A673 (cell line): ENCODE measurements at regions not wholly inside any gene's neighbourhood (a gene's known extent, or its start where the extent isn't known, plus 50 kb on each side); places are given as distances from the start of the nearest gene placed in this dataset.

ENCODE experiments used
- BruUV-seq: library from RNA; stranded (reverse); fragments of 400-500 nt; replicated peaks from 2 replicates; lab custom pipeline; 2021; lab: Mats Ljungman, UMichigan
- CTCF ChIA-PET: fragments of 300-600 bp; sonication (Branson Sonifier 250); formaldehyde crosslinking; loops from one replicate; lab custom pipeline; 2022; ENCODE audit warnings: antibody characterized with exemption; lab: Charles Lee
- POLR2A ChIA-PET: fragments of 300-600 bp; sonication (Branson Sonifier 250); formaldehyde crosslinking; loops from one replicate; lab custom pipeline; 2022; ENCODE audit warnings: antibody characterized with exemption; ENCODE audit not compliant: low non-redundant PET; lab: Charles Lee
- DNase-seq: peaks from one replicate; pipeline ENCODE4 v3.0.0-alpha.2; 2015; ENCODE audit warnings: low spot score
- H3K27ac ChIP-seq: fragments of 200-600 bp; sonication (generic); 2 replicates; pipeline ENCODE4 v1.5.1; 2016; ENCODE audit warnings: mixed run types, low read depth, mild to moderate bottlenecking, mixed read lengths, antibody characterized with exemption, low read length; ENCODE audit not compliant: poor library complexity, severe bottlenecking
- H3K27me3 ChIP-seq: fragments of 200-600 bp; sonication (generic); replicated peaks from 2 replicates; pipeline ENCODE4 v1.6.1; 2017; ENCODE audit warnings: mixed run types, low read depth, mild to moderate bottlenecking, mixed read lengths, antibody characterized with exemption, low read length; ENCODE audit not compliant: insufficient read depth, poor library complexity
- H3K36me3 ChIP-seq: fragments of 200-600 bp; sonication (generic); 2 replicates; pipeline ENCODE4 v1.6.1; 2016; ENCODE audit warnings: mixed run types, mild to moderate bottlenecking, mixed read lengths, antibody characterized with exemption, low read length; ENCODE audit not compliant: insufficient read depth, poor library complexity, severe bottlenecking
- H3K4me1 ChIP-seq: fragments of 200-600 bp; sonication (generic); 2 replicates; pipeline ENCODE4 v1.6.1; 2017; ENCODE audit warnings: mixed run types, mild to moderate bottlenecking, mixed read lengths, antibody characterized with exemption, low read length; ENCODE audit not compliant: insufficient read depth, poor library complexity, severe bottlenecking
- H3K4me3 ChIP-seq: fragments of 200-600 bp; sonication (generic); 2 replicates; pipeline ENCODE4 v1.5.1; 2016; ENCODE audit warnings: low read depth, mixed run types, mild to moderate bottlenecking, mixed read lengths, low read length; ENCODE audit not compliant: poor library complexity, severe bottlenecking
- H3K9me3 ChIP-seq: fragments of 200-600 bp; sonication (generic); 2 replicates; pipeline ENCODE4 v1.6.1; 2016; ENCODE audit warnings: mixed run types, low read depth, mild to moderate bottlenecking, mixed read lengths, antibody characterized with exemption, low read length; ENCODE audit not compliant: poor library complexity, severe bottlenecking
- EZH2 ChIP-seq: fragments of 200-600 bp; sonication (generic); IDR thresholded peaks from 2 replicates; pipeline ENCODE4 v1.6.1; 2017; ENCODE audit warnings: borderline replicate concordance, low read depth, mild to moderate bottlenecking, mixed read lengths, antibody characterized with exemption, low read length; ENCODE audit not compliant: poor library complexity, severe bottlenecking
- intact Hi-C: fragments of 100-400 bp; cut with micrococcal nuclease; formaldehyde crosslinking; loops from one replicate; pipeline ENCODE4 v1.10.0; 2022; ENCODE audit not compliant: unreplicated experiment
- TF ChIP-seq, protein P1 (sequence below): fragments of 300-800, 200-600 bp; sonication (generic); conservative IDR thresholded peaks from 2 replicates; pipeline ENCODE4 v1.5.1; 2017; ENCODE audit warnings: low read depth, mild to moderate bottlenecking, antibody characterized with exemption, low read length, moderate library complexity, mixed read lengths

DNA sequence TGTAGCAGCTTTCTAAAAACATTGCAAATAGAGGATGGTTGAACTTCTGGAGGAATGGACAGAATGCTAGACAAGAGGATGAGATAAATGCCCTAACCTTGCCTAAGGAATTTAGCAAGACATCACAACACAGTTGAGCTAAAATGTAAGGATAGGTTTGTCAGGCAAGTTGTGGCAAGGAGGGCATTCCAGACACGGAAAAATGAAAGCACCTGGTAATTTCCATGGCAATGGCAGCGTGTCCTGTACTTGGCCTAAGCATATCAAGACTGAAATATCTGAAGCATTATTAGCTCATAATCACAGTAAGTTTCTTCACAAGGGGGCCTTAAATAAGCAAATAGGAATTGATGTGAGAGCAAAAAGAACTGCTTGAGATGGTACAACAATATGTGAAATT, 105.1 kb upstream of the USP25 start:
- no peak overlapping the region for H3K27ac ChIP-seq
- peaks cover 4% of the 10 kb centered on the region for H3K4me1 ChIP-seq
- DNase-seq: no peak
- ChIA-PET POLR2A (no interaction called here), CTCF (no interaction called here)
- no peak overlapping the region for H3K4me3 ChIP-seq
- no peaks in the 10 kb centered on the region for H3K36me3 ChIP-seq
- no TSS peak for BruUV-seq
- H3K27me3 ChIP-seq: no peaks in the 10 kb centered on the region
- H3K9me3 ChIP-seq: no peaks in the 10 kb centered on the region
- intact Hi-C loops: no loop called here
- TF ChIP-seq, protein P1, sequence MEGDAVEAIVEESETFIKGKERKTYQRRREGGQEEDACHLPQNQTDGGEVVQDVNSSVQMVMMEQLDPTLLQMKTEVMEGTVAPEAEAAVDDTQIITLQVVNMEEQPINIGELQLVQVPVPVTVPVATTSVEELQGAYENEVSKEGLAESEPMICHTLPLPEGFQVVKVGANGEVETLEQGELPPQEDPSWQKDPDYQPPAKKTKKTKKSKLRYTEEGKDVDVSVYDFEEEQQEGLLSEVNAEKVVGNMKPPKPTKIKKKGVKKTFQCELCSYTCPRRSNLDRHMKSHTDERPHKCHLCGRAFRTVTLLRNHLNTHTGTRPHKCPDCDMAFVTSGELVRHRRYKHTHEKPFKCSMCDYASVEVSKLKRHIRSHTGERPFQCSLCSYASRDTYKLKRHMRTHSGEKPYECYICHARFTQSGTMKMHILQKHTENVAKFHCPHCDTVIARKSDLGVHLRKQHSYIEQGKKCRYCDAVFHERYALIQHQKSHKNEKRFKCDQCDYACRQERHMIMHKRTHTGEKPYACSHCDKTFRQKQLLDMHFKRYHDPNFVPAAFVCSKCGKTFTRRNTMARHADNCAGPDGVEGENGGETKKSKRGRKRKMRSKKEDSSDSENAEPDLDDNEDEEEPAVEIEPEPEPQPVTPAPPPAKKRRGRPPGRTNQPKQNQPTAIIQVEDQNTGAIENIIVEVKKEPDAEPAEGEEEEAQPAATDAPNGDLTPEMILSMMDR: no peak
- TF ChIP-seq EZH2: no peak

DNA sequence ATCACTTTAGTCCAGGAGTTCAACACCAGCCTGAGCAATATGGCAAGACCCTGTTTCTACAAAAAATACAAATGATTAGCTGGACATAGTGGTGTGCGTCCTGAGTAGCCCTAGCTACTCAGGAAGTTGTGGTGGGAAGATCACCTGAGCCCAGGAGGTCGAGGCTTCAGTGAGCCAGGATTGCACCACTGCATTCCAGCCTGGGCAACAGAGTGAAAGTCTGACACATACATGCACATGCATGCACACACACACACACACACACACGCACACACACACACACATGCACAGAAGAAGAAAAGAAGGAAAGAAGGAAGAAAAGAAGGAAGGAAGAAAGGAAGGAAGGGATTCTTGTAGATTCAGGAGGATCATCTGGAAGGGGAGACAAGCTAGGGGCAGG, 104.4 kb upstream of the USP25 start:
- POLR2A ChIA-PET: no interaction called here
- Histone ChIP-seq H3K9me3 (no peaks in the 10 kb centered on the region), H3K27me3 (no peaks in the 10 kb centered on the region), H3K4me1 (no peaks in the 10 kb centered on the region), H3K4me3 (no peak overlapping the region), H3K27ac (no peak overlapping the region), H3K36me3 (no peaks in the 10 kb centered on the region)
- no TSS peak for BruUV-seq
- intact Hi-C loops: no loop called here
- CTCF ChIA-PET: no interaction called here
- no peak for DNase-seq
- no peak for TF ChIP-seq EZH2
- TF ChIP-seq, protein P1: no peak

DNA sequence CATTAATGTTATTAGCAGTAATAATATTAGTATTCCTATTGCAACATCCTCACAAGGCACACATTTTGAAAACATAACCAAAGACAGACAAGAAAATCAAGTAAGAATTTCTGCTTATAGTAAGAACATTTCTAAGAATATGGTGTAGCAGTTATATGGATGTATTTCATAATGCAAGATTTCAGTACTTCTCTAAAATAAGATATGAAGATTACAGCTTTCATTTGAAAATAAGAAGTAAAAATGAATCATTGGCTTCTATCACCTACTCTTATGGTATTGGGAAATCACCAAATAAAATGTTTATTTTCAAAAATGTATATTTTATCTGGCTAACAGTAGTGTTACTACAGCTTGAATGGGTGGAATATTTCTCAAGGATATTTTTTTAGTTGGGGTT, 103.8 kb upstream of the USP25 start:
- no peaks in the 10 kb centered on the region for H3K27me3 ChIP-seq
- no peak overlapping the region for H3K4me3 ChIP-seq
- no peaks in the 10 kb centered on the region for H3K4me1 ChIP-seq
- TF ChIP-seq, protein P1: no peak
- TF ChIP-seq EZH2: no peak
- no peaks in the 10 kb centered on the region for H3K9me3 ChIP-seq
- intact Hi-C loops: no loop called here
- H3K27ac ChIP-seq: no peak overlapping the region
- DNase-seq: no peak
- POLR2A ChIA-PET: no interaction called here
- BruUV-seq: no TSS peak
- CTCF ChIA-PET: no interaction called here
- H3K36me3 ChIP-seq: no peaks in the 10 kb centered on the region
